SKM-1 treated with dmso at 0.1 percent for 144 hours (cell line): ENCODE measurements at regions not wholly inside any gene's neighbourhood (a gene's known extent, or its start where the extent isn't known, plus 50 kb on each side); places are given as distances from the start of the nearest gene placed in this dataset.

ENCODE experiments used
- DNase-seq: peaks from one replicate; lab custom pipeline; 2025; ENCODE audit not compliant: unreplicated experiment; lab: John Stamatoyannopoulos, UW

DNA sequence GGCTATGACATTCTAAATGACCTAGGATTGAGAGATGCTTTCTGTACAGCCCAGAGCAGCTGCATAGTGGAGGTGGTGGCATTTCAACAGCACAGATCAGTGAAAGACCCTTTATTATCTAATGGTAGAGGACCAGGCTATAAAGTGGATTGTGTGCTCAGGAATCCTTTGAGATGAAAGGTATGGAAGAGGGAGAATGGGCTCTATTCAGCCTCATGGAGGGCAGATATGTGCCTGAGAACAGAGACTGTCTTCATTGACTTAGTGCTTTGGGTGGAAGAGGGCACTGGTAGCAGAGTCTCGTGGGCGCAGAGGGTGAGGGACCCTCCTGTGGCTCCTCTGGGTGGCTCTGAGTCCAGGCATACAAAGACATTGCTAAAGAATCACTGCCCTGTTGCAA is 130.0 kb upstream of the SLC24A5 start:
- DNase-seq, result no peak

DNA sequence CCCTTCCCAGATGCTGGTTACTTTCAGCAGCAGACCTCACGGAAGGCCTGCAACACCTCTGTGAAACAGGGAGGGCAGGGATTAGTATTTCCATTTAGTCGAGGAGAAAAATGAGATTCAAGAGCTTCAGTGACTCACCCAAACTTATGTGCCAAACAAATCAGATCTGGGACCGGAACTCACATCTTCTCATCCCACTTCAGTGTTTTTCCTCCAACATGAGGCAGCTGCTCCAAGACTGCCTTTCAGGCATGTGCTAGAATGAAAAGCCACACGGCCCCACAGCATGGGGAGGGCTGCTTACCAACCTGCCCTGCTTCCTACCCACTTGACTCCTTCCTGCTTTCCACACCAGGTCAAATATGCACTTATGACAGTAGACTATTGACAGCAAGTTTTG is 129.4 kb upstream of the SLC24A5 start:
- no peak for DNase-seq

DNA sequence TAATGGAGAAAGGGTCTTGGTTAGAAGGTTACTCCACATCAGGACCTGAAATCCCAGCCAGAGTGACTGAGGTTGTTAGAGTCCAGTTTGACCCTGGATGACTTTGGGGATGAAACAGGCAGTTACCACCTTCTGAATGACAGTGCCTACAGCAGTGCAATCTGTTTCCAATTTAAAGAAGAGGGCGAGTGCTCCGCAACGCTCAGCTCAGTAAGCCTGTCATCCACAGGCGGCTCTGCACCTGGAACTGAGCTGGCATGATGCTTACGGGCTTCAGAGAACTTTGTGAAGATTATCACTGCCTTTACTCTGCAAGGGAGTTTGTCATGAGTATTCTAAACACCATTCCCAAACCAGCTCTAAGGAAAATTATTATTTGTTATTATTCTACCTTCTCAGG is 127.7 kb upstream of the SLC24A5 start:
- DNase-seq, result no peak

DNA sequence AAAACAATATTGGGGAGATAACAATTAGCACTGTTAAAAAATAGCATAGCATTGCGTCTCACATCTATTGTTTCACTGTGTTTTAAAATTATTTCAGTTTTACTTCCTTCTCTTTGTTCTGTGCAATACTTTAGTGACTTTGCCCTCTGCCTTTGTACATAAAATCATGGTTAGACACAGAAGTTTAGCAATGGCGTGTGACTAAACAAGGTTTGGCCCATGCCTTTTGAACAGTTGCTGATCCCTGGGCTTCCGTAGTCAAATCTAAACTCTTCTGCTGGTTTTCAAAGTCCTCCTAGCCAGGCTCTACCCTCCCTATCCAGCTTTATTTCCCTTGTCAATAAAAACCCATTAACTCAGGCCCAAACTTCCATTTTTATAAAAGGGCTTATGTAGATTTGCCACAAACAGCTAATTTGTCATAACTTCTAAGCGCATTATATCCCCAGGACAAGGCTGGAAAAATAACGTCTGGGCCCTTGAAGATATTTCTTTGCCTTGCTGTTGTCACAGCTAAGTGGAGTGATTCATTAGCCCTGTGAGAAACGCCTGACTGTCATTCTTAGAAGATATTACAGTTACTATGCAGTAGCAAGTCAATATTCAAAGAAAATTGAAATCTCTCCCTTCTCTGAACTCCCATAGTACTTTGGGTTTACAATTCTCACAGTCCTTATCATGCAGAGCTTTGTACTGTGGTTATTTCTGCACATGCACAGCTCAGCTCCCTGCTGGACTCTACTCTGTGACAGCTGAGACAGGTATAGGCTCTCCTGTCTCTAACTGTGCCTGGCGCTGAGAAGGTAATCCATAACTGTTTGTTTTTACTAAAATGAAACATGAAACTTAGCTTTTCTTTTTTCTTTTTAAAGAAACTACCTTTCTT is 123.4 kb upstream of the SLC24A5 start:
- no peak for DNase-seq

DNA sequence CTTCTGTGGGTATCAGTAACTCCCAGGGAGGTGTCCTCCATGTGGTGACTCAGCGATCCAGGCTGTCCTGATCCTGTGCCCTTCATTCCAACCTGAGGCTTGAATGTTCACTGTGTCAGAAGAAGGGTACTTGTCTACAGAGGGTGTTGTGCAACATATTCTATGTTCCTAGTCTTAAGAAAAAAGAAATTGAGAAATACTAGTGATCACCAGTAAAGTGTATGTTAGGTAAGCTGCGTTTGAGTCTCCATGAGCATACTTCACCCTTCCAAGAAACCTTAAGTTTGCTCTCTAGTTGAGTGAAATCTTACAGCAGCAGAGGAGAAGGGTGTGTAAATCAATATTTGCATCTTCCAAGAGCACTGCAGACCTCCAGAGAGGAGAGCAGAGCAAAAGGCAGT is 122.2 kb upstream of the SLC24A5 start:
- DNase-seq, result peak; percentile 46

DNA sequence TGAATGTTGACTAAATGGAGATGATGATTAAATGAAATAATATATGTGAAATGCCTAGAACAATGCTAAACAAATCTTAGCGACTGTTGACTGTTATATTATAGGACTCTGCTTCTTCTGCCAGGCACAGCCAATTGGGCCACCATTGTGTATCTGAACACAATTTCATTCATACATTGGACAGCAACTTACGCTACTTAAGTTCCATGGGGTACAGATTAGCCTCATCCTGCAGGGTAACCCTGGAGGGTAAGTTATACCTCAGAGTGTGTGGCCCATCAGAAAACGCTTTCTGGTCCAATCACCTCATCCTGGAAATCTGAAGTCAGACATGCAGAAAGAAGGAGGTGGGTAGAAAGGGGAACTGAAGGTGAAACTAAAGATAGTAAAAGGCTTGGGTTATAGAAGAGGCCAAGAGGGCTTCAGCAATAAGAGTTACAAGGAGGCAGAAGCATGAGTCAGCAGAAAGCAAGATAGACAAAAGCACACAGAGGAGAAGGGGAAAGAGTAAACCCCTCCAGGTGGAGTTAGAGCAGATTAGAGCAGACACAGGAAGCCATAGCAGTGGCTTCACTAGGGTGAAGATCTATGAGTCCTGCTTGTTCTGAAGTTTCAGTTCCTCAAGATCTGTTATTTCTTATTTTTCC is 119.3 kb upstream of the SLC24A5 start:
- DNase-seq, result peak; percentile 58

DNA sequence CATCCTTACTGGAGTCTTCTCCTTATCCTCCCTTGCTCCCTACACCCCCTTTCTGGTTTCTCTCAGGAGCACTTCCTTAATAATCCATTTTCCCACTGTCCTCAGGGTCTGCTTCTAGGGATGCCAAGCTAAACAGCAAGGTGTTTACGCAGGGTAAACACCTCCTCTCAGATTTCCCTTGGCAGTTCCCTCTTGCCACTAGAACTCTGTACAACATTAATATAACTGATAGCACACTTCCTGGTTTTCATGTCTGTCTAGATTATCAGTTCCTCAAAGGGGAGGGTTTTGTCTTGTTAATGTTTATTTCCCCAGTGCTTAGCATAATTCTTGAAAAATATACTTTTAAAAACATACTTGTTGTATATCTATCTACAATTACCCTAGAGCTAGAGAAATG is 118.0 kb upstream of the SLC24A5 start:
- DNase-seq, result peak; percentile 10

DNA sequence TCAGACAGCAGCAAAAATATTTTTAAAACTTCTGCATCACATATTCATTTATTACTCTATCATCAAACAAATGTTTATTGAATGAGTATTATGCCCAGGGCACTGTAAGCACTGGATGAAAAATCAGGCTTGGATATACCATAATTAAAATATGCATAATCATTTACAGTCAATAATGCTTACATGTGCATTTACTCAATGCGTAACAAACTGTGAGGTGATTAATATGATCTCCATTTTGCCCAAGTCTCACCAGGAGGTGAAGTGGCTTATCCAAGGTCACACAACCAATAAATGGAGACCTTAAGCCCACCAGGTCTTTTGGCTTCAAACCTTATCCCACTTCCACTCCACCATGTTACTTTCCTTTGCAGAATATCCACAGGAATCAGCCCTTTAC is 117.3 kb upstream of the SLC24A5 start:
- DNase-seq, result no peak

DNA sequence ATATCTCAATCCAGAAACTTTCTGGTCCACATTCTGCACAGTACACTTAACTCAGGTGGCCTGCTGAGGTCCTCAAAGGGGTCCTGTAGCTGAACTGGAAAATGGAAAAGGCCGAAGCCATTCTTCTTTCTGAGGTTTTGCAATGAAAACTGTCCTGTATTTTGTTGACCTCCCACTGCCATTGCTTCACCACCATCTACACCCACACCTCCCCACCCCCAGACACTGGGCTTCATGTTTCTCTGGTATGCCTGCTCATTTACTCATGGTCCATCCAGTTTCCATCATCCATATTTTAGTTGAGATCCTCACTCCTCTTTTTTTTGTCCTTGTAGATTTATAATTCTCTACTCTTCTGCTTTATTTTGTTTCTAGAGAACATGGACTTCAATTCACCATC is 115.7 kb upstream of the SLC24A5 start:
- DNase-seq, result no peak

DNA sequence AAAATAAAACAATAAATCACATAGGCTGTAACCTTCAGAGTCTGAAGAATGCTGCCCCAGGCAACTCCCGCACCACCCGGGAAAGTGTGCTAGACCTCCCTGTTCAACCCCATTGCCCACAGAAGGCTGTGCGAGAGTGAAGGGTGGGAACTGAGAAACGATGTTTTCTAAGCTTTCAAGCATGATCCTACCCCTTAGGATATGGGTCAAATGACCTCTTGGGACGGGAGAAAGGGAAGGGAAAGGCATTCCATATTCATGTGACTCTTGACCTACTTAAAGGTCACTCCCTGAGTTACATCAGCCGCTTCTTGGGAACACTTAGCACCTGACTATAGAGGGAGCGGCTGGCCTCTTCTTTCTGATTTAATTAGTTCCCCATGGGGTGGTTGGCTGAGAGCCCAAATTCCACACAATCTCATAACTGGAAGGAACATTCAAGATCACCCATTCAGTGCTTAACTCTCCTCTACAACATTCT is 114.7 kb upstream of the SLC24A5 start:
- no peak for DNase-seq

DNA sequence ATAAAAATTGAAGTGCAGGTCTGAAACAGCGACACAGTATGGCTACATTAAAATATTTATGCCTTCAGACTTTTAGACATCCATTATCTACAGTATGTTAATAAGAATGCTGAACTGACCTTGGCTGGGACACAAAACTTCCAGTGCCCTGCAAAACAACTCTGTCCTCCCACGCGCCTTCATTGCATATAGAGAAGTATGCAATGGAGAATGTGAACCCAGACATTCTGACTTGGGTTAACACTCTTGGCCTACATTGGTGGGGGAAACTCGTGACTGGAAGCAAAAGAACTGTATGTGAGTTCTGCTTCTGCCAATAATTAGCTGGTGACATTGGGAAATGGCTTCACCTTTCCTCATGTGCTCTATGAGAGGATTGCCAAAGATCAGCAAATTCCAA is 110.5 kb upstream of the SLC24A5 start:
- no peak for DNase-seq

DNA sequence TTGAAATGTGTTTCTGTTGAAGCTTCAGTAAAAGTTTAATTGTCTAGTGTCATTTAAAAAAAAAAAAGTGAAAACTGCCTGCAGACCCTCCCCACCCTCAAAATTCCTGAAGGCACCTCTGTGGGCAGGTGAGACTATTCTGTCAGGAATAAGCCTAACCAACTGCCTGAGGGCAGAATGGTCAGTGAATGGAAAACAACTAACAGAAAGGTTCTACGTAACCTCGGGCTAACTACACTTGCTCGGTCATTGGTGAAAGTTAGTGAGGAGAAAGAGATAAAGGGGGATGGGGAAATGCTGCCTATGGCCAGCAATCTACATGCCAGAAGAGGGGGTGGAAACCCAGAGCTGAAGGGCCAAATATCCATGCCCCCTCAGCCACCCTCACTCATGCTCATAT is 108.6 kb upstream of the SLC24A5 start:
- DNase-seq, result no peak

DNA sequence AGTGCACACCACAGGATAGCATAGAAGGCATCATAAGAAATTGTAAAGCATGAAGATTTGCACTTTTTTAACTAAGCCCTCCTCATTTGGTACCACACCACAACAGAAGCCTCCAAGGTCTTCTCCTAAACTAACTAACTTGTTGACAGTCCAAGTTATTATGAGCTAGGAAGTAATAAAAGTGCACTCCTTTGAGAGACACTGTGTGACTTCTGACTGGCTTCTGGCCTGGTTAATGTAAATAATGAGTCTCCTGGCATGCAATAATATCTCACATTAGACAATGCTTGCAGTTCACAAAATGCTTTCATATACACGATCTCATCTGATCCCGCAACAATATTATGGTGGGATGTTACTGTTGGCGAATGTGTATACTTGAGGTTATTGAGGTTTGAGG is 103.9 kb upstream of the SLC24A5 start:
- no peak for DNase-seq

DNA sequence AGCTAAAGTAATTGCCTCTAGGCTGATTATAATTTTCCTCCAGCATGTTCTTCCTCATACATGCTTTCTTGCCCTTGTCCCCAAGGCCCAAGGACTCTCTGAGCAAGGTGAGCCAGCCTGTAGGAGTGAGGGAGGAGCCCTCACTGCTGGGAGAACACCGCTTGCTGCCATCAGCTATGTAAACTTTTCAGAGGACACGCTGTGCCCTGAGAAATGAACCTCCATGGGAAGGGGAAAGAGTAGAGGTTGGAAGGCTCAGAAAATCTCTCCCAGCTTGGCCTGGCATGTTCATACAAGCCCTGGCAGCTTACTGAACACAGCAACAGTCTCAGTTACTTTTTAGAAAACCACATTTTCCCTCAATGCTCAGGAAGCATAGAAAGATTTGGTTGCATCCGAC is 103.0 kb upstream of the SLC24A5 start:
- DNase-seq, result no peak

DNA sequence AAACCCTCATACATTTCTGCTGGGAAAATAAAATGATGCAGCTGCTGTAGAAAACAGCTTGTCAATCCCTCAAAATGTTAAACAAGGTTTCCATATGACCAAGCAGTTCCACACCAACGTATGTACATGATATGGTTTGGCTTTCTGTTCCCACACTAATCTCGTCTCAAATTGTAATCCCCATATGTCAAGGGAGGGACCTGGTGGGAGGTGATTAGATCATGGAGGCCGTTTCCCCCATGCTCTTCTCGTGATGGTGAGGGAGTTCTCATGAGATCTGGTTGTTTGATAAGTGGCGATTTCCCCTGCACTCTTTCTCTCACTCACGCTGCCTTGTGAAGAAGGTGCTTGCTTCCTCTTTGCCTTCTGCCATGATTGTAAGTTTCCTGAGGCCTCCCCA is 100.6 kb upstream of the SLC24A5 start:
- no peak for DNase-seq

DNA sequence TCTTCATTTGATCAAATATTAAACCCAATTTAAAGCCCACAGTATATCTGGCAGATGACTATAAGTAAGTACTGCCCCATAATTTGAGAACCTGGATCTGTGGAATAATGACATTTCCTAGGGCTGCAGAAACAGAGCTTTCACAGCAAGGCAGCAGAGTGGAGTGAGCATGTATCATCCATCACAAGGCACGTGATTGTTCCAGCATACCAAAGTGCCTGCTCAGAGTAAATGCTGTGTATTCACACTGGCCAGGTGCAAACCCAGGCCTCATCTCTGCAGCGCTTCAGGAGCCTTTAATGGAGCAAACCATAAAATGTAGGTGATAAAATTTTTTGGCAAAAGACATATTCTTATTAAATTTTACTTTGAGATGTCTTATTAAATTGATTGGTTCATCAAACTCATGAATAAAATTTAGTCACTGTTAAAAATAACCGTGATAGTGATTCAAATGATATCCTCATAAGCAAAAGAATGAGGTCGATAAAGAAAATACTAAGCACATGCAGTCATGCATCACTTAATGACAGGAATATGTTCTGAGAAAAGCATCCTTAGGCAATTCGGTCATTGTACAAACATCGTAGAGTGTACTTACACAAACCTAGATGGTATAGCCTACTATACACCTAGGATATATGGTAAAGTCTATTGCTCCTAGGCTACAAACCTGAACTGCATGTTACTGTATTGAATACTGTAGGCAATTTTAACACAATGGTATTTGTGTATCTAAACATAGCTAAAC is 99.3 kb upstream of the SLC24A5 start:
- DNase-seq, result no peak

DNA sequence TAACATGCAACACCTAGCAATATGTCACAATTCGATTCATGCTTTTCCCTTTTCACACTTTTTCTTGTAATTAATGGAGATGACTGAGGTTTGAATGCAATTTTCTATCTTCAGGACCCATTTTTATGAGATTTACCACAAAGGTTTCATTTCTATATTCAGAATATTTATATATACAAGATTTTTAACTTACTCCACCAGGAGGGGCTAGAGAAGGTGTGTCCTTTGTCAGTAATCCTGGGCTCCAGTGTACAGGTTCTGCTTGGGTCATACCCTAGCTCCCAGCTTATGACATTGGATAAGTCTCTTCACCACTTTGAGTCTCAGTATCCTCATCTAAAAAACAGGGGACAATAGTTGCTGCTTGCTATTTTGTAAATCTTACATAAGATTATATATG is 95.7 kb upstream of the SLC24A5 start:
- DNase-seq, result no peak

DNA sequence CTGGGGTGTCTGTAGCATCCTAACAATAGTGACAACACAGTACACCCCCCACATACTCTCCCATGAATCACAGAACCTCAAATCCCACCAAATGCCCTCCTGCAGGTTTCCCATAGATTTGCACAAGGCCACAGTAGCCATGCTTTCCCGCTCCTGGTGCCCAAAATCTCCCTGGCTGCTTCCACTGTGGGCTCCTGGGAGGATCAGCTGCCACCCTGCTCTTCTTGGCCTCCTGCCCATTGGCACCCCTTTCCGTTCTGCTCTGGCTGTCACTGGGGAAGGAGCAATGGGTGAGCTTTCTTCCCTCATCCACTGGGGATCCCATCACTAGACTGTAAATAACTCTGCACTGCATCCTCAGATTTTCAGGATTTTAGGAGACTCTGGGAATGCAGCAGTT is 92.1 kb upstream of the SLC24A5 start:
- DNase-seq, result no peak

DNA sequence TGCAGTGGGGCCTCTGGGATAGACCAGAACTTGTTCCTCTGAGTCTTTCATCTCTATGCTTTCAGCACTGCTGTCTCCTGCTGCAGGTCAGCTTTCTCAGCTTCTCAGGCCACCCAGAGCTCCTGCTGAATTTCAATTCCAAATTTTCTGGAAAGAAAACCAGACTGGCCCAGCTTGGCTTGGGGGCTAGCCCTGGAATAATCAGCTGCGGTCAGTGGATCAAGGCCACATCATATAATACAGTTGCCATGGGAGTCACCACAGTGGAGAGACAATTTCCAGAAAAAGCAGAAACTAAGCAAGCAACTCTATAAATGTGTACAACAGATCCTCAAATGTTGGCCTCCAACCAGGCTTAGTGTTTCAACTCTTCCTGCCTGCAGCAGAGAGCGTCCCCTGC is 91.1 kb upstream of the SLC24A5 start:
- no peak for DNase-seq

DNA sequence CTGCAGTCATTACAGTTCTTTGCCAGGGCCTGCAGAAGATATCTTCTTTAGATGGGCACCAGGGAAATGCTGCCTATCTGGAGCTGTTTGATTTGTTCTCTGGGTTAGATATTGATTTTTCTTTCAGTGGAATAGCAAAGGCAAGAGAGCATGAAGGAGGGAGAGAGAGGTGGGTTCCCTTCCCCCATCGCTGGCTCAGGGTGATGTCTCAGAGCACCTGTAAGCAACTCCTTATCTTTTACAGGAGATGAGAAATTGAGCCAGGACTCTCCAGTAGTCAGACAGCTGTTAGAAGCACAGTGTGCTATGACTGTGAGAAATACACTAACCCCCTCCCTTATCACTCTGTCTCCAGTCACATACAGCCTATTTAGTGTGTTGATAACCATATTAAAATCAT is 89.3 kb upstream of the SLC24A5 start:
- DNase-seq, result no peak

DNA sequence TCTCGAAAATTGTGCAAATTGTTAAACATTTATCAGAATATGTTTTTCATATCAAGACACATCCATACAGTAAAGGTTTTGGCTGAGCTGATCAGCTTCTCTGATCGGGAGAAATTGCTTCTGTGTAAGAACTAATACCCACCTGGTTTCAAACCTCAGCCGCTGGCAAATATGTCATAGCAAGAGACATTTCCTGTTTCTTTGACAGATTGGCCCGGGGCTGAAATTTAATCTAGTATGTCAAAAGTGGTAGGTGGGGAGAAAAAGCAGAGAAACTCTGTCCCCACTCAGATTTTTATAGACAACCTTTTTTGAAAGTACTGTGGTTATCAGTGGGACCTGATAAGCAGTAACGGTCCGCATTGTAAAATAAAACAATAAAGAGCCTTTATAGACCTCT is 88.8 kb upstream of the SLC24A5 start:
- DNase-seq, result no peak

DNA sequence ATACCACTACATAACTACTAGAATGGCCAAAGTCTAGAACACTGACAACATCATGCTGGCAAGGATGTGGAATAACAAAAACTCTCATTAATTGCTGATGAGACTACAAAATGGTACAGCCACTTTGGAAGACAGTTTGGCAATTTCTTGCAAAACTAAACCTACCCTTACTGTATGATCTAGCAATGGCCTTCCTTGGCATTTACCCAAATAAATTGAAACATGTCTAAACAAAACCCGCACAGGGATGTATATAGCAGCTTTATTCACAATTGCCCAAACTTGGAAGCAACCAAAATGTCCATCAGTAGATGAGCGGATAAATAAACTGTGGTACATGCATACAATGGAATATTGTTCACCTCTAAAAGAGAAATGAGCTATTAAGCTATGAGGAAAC is 87.9 kb upstream of the SLC24A5 start:
- DNase-seq, result no peak
